Tibial artery (tissue), 4 donors: ENCODE measurements at regions not wholly inside any gene's neighbourhood (a gene's known extent, or its start where the extent isn't known, plus 50 kb on each side); places are given as distances from the start of the nearest gene placed in this dataset.

Source experiments
- DNase-seq, 2 donors: peaks; one replicate each; pipeline ENCODE4 v3.0.0-alpha.2; 2019
- H3K27ac ChIP-seq, 2 donors: fragments of 200-600 bp; sonication (generic) in 1 of 2; 1 replicate in 1 of 2; 2 replicates in 1 of 2; pipeline ENCODE4 v1.5.1; 2018 to 2019; ENCODE audit warnings: mild to moderate bottlenecking in 1 of 2
- H3K27me3 ChIP-seq, 2 donors: fragments of 200-600 bp; sonication (generic) in 1 of 2; one replicate each; pipeline versions ENCODE4 v1.5.1 to v1.6.0; 2016 to 2019
- H3K36me3 ChIP-seq, 3 donors: fragments of 200-600 bp; sonication (generic) in 2 of 3; one replicate each; pipeline ENCODE4 v1.5.1; 2016 to 2019; ENCODE audit warnings: mild to moderate bottlenecking in 2 of 3
- H3K4me1 ChIP-seq, 4 donors: fragments of 200-600 bp; sonication (generic) in 2 of 4; 1 replicate in 3 of 4; 2 replicates in 1 of 4; pipeline ENCODE4 v1.5.1; 2016 to 2019
- H3K4me3 ChIP-seq, 2 donors: fragments of 200-600 bp; sonication (generic) in 1 of 2; 1 replicate in 1 of 2; 2 replicates in 1 of 2; pipeline ENCODE4 v1.5.1; 2018 to 2019; ENCODE audit warnings: mild to moderate bottlenecking in 2 of 2
- H3K9me3 ChIP-seq, 3 donors: fragments of 200-600 bp; sonication (generic) in 1 of 3; one replicate each; pipeline ENCODE4 v1.5.1; 2016 to 2019
- CTCF ChIP-seq, 2 experiments: fragments of 200-600 bp in 1 of 2; fragments of 450-650 bp in 1 of 2; IDR thresholded peaks; one replicate each; pipeline ENCODE4 v1.5.1; 2017 to 2019; ENCODE audit warnings: antibody characterized with exemption in 2 of 2, mild to moderate bottlenecking in 1 of 2, moderate library complexity in 1 of 2
- intact Hi-C: fragments of 100-400 bp; cut with DNase I; formaldehyde crosslinking; loops from one replicate; pipeline ENCODE4 v1.15.0; 2023; ENCODE audit warnings: low total_unique reads

GRCh38 chr18:24764766-24765165 is 304.3 kb downstream of the HRH4 start:
- Histone ChIP-seq H3K27ac (no peak overlapping the region), H3K9me3 (peaks cover 0 to 18% (median 0%) of the 10 kb centered on the region in 3 donors), H3K4me3 (no peak overlapping the region), H3K36me3 (no peaks in the 10 kb centered on the region), H3K4me1 (peaks cover 0 to 21% (median 12%) of the 10 kb centered on the region in 4 donors), H3K27me3 (no peaks in the 10 kb centered on the region)
- TF ChIP-seq CTCF (IDR thresholded peaks at IDR 0.05) = no peak
- intact Hi-C loops = no loop called here
- no peak for DNase-seq

GRCh38 chr18:24766376-24766775 is 305.9 kb downstream of the HRH4 start:
- peaks cover 0 to 21% (median 12%) of the 10 kb centered on the region in 4 donors for H3K4me1 ChIP-seq
- no peak for DNase-seq
- peaks cover 0 to 8% (median 0%) of the 10 kb centered on the region in 3 donors for H3K9me3 ChIP-seq
- H3K27ac ChIP-seq = no peak overlapping the region
- H3K36me3 ChIP-seq = no peaks in the 10 kb centered on the region
- H3K4me3 ChIP-seq = no peak overlapping the region
- intact Hi-C loops = no loop called here
- no peaks in the 10 kb centered on the region for H3K27me3 ChIP-seq
- TF ChIP-seq CTCF (IDR thresholded peaks at IDR 0.05) = no peak

GRCh38 chr18:24770311-24771024 is 310.0 kb downstream of the HRH4 start:
- Histone ChIP-seq H3K36me3 (no peaks in the 10 kb centered on the region), H3K27ac (no peak overlapping the region), H3K4me1 (no peaks in the 10 kb centered on the region), H3K9me3 (no peaks in the 10 kb centered on the region), H3K27me3 (no peaks in the 10 kb centered on the region), H3K4me3 (no peak overlapping the region)
- no peak for TF ChIP-seq CTCF (IDR thresholded peaks at IDR 0.05)
- intact Hi-C loops = no loop called here
- DNase-seq = no peak

- H3K36me3 ChIP-seq = no peaks in the 10 kb centered on the region
- no peak overlapping the region for H3K27ac ChIP-seq
- no peak for DNase-seq
- H3K27me3 ChIP-seq = no peaks in the 10 kb centered on the region
- TF ChIP-seq CTCF (IDR thresholded peaks at IDR 0.05) = no peak
- no peaks in the 10 kb centered on the region for H3K9me3 ChIP-seq
- H3K4me3 ChIP-seq = no peak overlapping the region
- no peaks in the 10 kb centered on the region for H3K4me1 ChIP-seq
- intact Hi-C loops = no loop called here
Measured at GRCh38 chr18:24771300-24771699, 310.9 kb downstream of the HRH4 start.

GRCh38 chr18:24773101-24773500 is 312.7 kb downstream of the HRH4 start:
- no peak overlapping the region for H3K4me3 ChIP-seq
- intact Hi-C loops = no loop called here
- H3K27ac ChIP-seq = no peak overlapping the region
- H3K36me3 ChIP-seq = no peaks in the 10 kb centered on the region
- no peak for TF ChIP-seq CTCF (IDR thresholded peaks at IDR 0.05)
- H3K27me3 ChIP-seq = no peaks in the 10 kb centered on the region
- DNase-seq = no peak
- no peaks in the 10 kb centered on the region for H3K9me3 ChIP-seq
- no peaks in the 10 kb centered on the region for H3K4me1 ChIP-seq
